GM21786 (cell line): ENCODE measurements at regions not wholly inside any gene's neighbourhood (a gene's known extent, or its start where the extent isn't known, plus 50 kb on each side); places are given as distances from the start of the nearest gene placed in this dataset.
"Not testable (repeated sequence)": the region's sequence is repeated elsewhere in the genome, so short reads cannot be mapped to it uniquely, and the experiment has no call there.

ENCODE experiments used
- ATAC-seq: cut with Tn5 transposase; IDR thresholded peaks from one replicate; pipeline ENCODE4 v1.9.1; 2021; ENCODE audit not compliant: unreplicated experiment

DNA sequence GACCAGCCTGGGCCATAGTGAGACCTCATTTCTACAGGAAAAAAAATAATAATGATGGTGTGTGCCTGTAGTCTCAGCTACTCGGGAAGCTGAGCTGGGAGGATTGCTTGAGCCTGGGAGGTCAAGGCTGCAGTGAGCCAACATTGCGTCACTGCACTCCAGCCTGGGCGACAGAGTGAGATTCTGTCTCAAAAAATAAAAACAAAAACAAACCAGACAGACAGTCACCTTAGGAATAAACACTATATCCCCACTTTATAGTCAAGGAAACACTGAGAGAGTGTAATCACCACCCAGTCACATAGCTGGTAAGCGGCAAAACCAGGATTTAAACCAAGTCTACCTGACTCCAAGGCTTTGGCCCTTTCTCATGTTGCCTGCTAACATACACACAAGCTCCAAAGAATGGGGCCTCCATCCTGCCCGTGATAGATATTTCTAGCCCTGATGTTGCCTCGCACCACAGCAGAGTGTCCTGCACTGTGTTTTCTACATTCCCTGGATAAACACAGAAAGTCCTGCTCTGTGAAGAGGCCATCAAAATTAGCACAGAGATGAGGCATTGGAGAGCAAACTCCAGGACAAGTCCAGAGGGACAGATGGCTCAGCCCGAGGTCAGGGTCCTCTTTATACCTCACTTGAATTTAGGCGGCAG lies 66.1 kb upstream of the SMURF2 start:
- no peak for ATAC-seq

DNA sequence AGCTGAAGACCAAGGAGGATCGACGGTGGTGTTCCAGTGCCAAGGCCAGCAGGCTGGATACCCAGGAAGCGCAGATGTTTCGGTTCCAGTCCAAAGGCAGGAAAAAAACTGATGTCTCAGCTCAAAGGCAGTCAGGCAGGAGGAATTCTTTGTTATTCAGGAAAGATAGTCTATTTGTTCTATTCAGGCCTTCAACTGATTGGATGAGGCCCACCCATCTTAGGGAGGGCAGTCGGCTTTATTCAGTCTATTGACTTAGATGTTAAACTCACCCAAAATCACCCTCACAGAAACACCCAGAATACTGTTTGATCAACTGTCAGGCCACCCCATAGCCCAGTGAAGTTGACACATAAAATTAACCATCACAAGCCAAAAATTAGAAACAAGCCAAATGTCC lies 63.9 kb upstream of the SMURF2 start:
- ATAC-seq, result not testable (repeated sequence)

DNA sequence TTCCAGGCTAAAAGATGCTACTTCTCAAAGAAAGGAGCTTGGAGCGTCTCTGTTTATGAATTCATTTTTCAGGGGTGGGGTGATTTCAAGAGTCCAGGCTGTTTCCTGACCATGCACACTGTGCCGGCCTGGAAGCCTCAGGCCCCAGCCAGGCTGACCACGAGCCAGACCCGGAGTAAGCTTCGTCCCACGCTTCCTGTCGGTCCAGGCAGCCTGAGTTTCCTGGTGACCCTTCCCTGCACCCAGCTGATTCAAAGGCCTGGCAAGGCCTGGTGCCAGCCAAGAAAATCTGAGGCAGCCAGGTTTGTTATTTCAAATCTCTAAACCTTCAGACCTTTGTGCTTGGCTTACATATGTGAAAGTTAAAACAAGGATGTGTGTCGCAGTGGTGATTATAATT lies 62.1 kb upstream of the SMURF2 start:
- not testable (repeated sequence) for ATAC-seq

DNA sequence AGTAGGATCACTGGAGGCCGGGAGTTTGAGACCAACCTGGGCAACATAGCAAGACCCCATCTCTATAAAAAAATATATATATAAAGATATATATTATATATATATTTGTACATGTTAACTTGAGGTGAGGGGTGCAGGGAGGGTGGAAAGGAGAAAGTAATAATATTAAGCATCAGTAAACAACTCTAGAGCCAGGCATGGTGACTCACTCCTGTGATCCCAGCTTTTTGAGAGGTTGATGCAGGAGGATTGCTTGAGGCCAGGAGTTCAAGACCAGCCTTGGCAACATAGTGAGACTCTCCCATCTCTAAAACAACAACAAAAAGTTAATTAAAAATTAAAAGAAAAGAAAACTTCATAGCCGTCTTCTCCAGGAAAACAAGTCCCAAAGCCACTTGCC lies 61.7 kb upstream of the SMURF2 start:
- no peak for ATAC-seq

DNA sequence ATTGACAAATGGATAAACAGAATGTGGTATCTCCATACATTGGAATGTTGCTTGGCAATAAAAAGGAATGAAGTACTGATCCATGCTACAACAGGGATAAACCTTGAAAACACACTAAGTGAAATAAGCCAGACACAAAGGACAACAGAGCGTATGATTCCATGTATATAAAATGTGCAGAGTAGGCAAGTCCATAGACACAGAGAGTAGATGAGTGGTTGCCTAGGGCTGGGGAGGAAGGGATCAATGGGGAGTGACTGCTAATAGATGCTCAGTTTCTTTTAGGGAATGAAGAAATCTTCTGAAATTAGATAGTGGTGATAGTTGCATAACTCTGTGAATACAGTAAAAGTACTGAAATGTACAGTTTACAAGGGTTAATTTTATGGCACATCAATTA lies 59.4 kb upstream of the SMURF2 start:
- ATAC-seq, result not testable (repeated sequence)

DNA sequence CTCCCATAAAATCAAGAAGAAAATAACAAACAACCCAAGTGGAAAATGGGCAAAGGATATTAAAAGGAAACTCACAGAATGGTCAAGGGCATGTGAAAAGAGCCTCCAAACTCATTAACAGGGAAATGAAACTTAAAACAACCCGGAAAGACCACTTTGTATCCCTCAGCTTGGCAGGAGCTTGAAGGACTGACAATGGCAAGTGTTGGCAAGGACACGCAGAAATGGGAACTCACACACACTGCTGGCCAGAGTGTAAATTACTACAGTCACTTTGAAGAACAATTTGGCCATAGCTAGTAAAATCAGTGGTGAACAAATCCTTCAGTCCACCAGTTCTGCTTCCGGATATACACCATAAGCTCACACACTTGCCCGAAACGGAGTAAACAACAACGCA lies 58.1 kb upstream of the SMURF2 start:
- not testable (repeated sequence) for ATAC-seq

DNA sequence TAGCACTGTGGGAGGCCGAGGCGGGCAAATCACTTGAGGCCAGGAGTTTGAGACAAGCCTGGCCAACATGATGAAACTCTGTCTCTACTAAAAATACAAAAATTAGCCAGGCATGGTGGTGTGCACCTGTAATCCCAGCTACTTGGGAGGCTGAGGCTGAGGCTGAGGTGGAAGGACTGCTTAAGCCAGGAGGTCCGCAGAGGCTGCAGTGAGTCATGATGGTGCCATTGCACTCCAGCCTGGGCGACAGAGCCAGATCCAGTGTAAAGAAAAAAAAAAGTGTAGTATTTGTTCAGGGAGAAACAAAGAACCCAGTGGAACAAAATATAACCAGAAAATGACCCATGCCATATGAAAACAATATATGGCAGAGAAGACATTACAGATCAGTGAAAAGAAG lies 57.4 kb upstream of the SMURF2 start:
- ATAC-seq, result not testable (repeated sequence)

DNA sequence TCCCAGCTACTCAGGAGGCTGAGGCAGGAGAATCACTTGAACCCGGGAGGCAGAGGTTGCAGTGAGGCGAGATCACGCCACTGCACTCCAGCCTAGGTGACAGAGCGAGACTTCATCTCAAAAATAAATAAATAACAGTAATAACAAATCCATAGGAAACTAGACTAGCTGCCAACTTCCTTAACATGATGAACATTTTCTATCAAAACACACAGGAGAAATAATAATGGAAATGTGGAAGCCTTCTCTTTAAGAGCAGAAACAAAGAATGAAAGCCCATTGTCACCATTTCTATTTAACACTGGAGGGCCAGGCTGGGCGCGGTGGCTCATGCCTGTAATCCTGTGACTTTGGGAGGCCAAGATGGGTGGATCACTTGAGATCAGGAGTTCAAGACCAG lies 56.7 kb upstream of the SMURF2 start:
- ATAC-seq, result not testable (repeated sequence)

DNA sequence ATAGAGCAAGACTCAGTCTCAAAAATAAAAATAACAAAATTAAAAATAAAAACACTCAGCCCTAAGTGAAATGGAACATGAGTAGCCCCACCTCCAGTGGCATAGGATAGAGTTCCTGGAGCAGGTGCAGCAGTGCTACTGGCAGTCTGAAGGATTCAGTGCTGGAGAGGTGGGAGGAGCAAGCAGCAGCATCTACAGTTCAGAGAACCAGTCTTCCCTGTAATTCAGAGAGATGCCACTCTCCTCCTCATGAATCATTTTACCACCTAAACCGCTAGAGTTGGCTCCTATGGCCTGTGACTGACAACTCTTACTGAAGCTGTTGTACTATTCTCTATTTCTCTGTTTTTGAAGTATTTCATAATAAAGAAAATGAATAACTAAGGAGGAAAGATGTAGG lies 56.0 kb upstream of the SMURF2 start:
- no peak for ATAC-seq

DNA sequence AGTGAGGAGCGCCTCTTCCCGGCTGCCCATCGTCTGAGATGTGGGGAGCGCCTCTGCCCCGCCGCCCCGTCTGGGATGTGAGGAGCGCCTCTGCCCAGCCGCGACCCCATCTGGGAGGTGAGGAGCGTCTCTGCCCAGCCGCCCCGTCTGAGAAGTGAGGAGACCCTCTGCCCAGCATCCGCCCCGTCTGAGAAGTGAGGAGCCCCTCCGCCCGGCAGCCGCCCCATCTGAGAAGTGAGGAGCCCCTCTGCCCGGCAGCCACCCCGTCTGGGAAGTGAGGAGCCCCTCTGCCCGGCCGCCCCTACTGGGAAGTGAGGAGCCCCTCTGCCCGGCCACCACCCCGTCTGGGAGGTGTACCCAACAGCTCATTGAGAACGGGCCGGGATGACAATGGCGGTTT lies 54.4 kb upstream of the SMURF2 start:
- not testable (repeated sequence) for ATAC-seq

DNA sequence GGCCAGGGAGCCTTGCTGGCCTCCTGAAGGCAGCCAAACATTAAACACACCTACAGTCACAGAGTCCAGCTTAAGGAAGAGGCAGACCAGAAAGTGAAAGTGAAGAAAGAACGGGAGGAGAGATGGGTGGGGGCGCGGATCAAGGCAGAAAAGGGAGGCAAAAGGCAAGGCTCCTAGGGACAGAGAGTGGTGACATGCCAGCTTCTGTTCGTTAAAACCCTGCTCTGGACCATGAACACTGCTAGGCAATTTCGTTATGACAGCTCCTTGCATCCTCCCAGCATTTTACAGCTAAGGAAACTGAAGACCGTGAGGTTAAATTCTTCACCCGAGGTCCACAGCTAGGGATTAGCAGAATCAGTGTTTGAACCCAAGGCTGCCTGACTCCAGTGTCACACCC lies 51.7 kb upstream of the SMURF2 start:
- ATAC-seq, result not testable (repeated sequence)

DNA sequence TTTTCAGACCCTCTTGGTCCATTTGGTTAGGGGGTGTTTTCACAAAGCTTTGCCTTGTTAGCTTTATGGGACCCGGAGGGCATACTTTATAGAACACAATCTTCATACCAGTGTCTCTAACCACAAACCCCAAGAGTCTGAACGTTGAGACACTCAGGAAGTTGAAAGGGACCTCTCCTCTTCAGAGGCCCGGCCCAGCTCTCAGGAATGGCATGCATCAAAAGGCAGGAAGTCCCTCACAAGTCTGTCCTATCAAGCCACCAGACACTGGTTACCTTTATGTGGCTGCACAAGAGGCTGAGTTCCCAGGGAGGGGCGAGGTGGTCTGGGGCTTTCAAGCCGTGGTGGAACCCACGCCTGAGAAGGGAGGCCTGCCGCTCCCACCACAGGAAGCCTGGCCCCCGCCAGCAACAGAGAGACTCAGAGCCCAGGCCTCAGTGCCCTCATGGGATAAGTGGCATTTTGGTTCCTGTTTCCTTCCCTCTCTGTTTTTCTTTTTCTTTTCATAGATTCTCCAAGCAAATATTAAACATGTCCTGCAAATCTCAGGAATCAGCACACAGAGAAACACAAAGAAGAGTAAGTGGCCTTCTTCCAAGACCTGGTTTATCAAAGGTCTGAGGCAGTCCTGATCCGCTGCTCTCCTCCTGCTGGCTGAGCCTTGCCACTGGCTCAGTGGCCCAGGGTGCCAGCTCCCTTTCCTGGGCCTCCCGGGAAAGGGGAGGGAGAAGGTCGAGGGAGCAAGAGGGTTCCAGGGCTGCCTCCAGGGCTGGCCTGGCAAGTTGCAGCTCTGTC lies 50.6 kb upstream of the SMURF2 start:
- ATAC-seq, result peak; percentile 74
